PC-9 (cell line): ENCODE measurements at regions not wholly inside any gene's neighbourhood (a gene's known extent, or its start where the extent isn't known, plus 50 kb on each side); places are given as distances from the start of the nearest gene placed in this dataset.

Experiments
- BruUV-seq: library from RNA; stranded (reverse); fragments of 400-500 nt; replicated peaks from 2 replicates; lab custom pipeline; 2021; lab: Mats Ljungman, UMichigan
- CTCF ChIA-PET: fragments of 300-600 bp; sonication (Branson Sonifier 250); formaldehyde crosslinking; loops from one replicate; lab custom pipeline; 2022; ENCODE audit warnings: antibody characterized with exemption; lab: Charles Lee
- POLR2A ChIA-PET: fragments of 300-600 bp; sonication (Branson Sonifier 250); formaldehyde crosslinking; loops from one replicate; lab custom pipeline; 2022; ENCODE audit warnings: antibody characterized with exemption; ENCODE audit not compliant: unreplicated experiment; lab: Charles Lee
- DNase-seq, 2 experiments: peaks; one replicate each; pipeline versions ENCODE4 v3.0.0 to v3.0.0-alpha.2; 2015 to 2022; ENCODE audit warnings: mixed read lengths in 1 of 2
- H2AFZ ChIP-seq: fragments of 200-600 bp; sonication (generic); 2 replicates; pipeline ENCODE4 v1.8.1; 2017; ENCODE audit warnings: antibody characterized with exemption
- H3F3A ChIP-seq: fragments of 200-600 bp; sonication (generic); 2 replicates; pipeline ENCODE4 v1.8.1; 2017; ENCODE audit warnings: antibody characterized with exemption, mild to moderate bottlenecking, low read depth; ENCODE audit not compliant: insufficient read depth
- H3K27ac ChIP-seq: fragments of 200-600 bp; sonication (generic); 2 replicates; pipeline ENCODE4 v1.6.1; 2016; ENCODE audit warnings: mixed run types
- H3K27me3 ChIP-seq: fragments of 200-600 bp; sonication (generic); 2 replicates; pipeline ENCODE4 v1.6.1; 2016; ENCODE audit warnings: low read depth, mixed run types; ENCODE audit not compliant: insufficient read depth
- H3K36me3 ChIP-seq: fragments of 200-600 bp; sonication (generic); 2 replicates; pipeline ENCODE4 v1.6.1; 2016; ENCODE audit warnings: low read depth, mixed run types
- H3K4me1 ChIP-seq: fragments of 200-600 bp; sonication (generic); replicated peaks from 2 replicates; pipeline ENCODE4 v1.6.1; 2016; ENCODE audit warnings: mixed run types; ENCODE audit not compliant: insufficient read depth
- H3K4me2 ChIP-seq: fragments of 200-600 bp; sonication (generic); 2 replicates; pipeline ENCODE4 v1.6.1; 2017; ENCODE audit warnings: mixed run types
- H3K4me3 ChIP-seq: fragments of 200-600 bp; sonication (generic); 2 replicates; pipeline ENCODE4 v1.6.1; 2016; ENCODE audit warnings: mixed run types
- H3K79me2 ChIP-seq: fragments of 200-600 bp; sonication (generic); 2 replicates; pipeline ENCODE4 v1.6.1; 2017; ENCODE audit warnings: low read depth, mixed run types
- H3K9me2 ChIP-seq: fragments of 200-600 bp; sonication (generic); 2 replicates; pipeline ENCODE4 v1.8.1; 2017; ENCODE audit warnings: mild to moderate bottlenecking; ENCODE audit not compliant: insufficient read depth
- H3K9me3 ChIP-seq: fragments of 200-600 bp; sonication (generic); 2 replicates; pipeline ENCODE4 v1.8.1; 2016; ENCODE audit warnings: low read depth; ENCODE audit not compliant: insufficient read depth
- H4K20me1 ChIP-seq: fragments of 200-600 bp; sonication (generic); 2 replicates; pipeline ENCODE4 v1.8.1; 2017; ENCODE audit not compliant: insufficient read depth
- EZH2 ChIP-seq: fragments of 200-600 bp; sonication (generic); IDR thresholded peaks from 2 replicates; pipeline ENCODE4 v1.8.0; 2017; ENCODE audit warnings: antibody characterized with exemption, low read depth
- intact Hi-C: fragments of 100-400 bp; cut with micrococcal nuclease; formaldehyde crosslinking; loops from one replicate; pipeline ENCODE4 v1.10.0; 2022; ENCODE audit not compliant: unreplicated experiment
- TF ChIP-seq, protein P1 (sequence below): fragments of 200-600 bp; sonication (generic); conservative IDR thresholded peaks from 2 replicates; pipeline ENCODE4 v1.6.1; 2017; ENCODE audit warnings: mixed run types, antibody characterized with exemption, mild to moderate bottlenecking, moderate library complexity

GRCh38 chr18:39764873-39765272 is 2190.2 kb upstream of the PIK3C3 start:
- CTCF ChIA-PET = no interaction called here
- H3K36me3 ChIP-seq = no peaks in the 10 kb centered on the region
- TF ChIP-seq EZH2 = no peak
- TF ChIP-seq, protein P1, sequence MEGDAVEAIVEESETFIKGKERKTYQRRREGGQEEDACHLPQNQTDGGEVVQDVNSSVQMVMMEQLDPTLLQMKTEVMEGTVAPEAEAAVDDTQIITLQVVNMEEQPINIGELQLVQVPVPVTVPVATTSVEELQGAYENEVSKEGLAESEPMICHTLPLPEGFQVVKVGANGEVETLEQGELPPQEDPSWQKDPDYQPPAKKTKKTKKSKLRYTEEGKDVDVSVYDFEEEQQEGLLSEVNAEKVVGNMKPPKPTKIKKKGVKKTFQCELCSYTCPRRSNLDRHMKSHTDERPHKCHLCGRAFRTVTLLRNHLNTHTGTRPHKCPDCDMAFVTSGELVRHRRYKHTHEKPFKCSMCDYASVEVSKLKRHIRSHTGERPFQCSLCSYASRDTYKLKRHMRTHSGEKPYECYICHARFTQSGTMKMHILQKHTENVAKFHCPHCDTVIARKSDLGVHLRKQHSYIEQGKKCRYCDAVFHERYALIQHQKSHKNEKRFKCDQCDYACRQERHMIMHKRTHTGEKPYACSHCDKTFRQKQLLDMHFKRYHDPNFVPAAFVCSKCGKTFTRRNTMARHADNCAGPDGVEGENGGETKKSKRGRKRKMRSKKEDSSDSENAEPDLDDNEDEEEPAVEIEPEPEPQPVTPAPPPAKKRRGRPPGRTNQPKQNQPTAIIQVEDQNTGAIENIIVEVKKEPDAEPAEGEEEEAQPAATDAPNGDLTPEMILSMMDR = no peak
- no peak overlapping the region for H3K27ac ChIP-seq
- intact Hi-C loops = no loop called here
- H3K79me2 ChIP-seq = no peaks in the 10 kb centered on the region
- H3K4me3 ChIP-seq = no peak overlapping the region
- no peaks in the 10 kb centered on the region for H3K9me3 ChIP-seq
- DNase-seq = no peak
- H3F3A ChIP-seq = no peaks in the 10 kb centered on the region
- no peak overlapping the region for H3K4me2 ChIP-seq
- H3K4me1 ChIP-seq = no peaks in the 10 kb centered on the region
- no peaks in the 10 kb centered on the region for H4K20me1 ChIP-seq
- BruUV-seq = no TSS peak
- no peaks in the 10 kb centered on the region for H3K27me3 ChIP-seq
- POLR2A ChIA-PET = no interaction called here
- H2AFZ ChIP-seq = no peak overlapping the region
- H3K9me2 ChIP-seq = no peaks in the 10 kb centered on the region

- Histone ChIP-seq H3K4me3 (no peak overlapping the region), H3K9me3 (no peaks in the 10 kb centered on the region), H3K36me3 (no peaks in the 10 kb centered on the region), H3K27ac (no peak overlapping the region), H4K20me1 (no peaks in the 10 kb centered on the region), H3F3A (no peaks in the 10 kb centered on the region), H3K4me2 (no peak overlapping the region), H3K4me1 (no peaks in the 10 kb centered on the region), H3K27me3 (no peaks in the 10 kb centered on the region), H3K9me2 (no peaks in the 10 kb centered on the region), H3K79me2 (no peaks in the 10 kb centered on the region), H2AFZ (no peak overlapping the region)
- intact Hi-C loops = no loop called here
- no peak for DNase-seq
- TF ChIP-seq, protein P1 = no peak
- TF ChIP-seq EZH2 = no peak
- POLR2A ChIA-PET = no interaction called here
- CTCF ChIA-PET = no interaction called here
- no TSS peak for BruUV-seq
Observed at GRCh38 chr18:39761273-39761672, 2193.8 kb upstream of the PIK3C3 start.

- CTCF ChIA-PET = no interaction called here
- TF ChIP-seq, protein P1 = no peak
- TF ChIP-seq EZH2 = no peak
- Histone ChIP-seq H3K4me1 (no peaks in the 10 kb centered on the region), H4K20me1 (no peaks in the 10 kb centered on the region), H3F3A (no peaks in the 10 kb centered on the region), H3K36me3 (no peaks in the 10 kb centered on the region), H3K9me3 (no peaks in the 10 kb centered on the region), H3K27ac (no peak overlapping the region), H3K9me2 (no peaks in the 10 kb centered on the region), H2AFZ (no peak overlapping the region), H3K79me2 (no peaks in the 10 kb centered on the region), H3K4me3 (no peak overlapping the region), H3K27me3 (no peaks in the 10 kb centered on the region), H3K4me2 (no peak overlapping the region)
- intact Hi-C loops = no loop called here
- no TSS peak for BruUV-seq
- POLR2A ChIA-PET = no interaction called here
- DNase-seq = no peak
Observed at GRCh38 chr18:39759926-39760325, 2194.3 kb upstream of the CELF4 start.
